Adrenal gland (tissue), 5 donors: ENCODE measurements at regions not wholly inside any gene's neighbourhood (a gene's known extent, or its start where the extent isn't known, plus 50 kb on each side); places are given as distances from the start of the nearest gene placed in this dataset.

ENCODE experiments used
- POLR2A ChIP-seq, 2 donors: fragments of 450-650 bp; IDR thresholded peaks; one replicate each; pipeline ENCODE4 v1.6.1; 2017; ENCODE audit warnings: antibody characterized with exemption in 2 of 2, mild to moderate bottlenecking in 2 of 2, moderate library complexity in 1 of 2
- TF ChIP-seq, protein P1 (sequence below), 6 experiments: fragments of 450-650 bp in 4 of 6; fragments of 200-600 bp in 2 of 6; sonication (generic) in 1 of 6; IDR thresholded peaks; 1 replicate in 5 of 6; 2 replicates in 1 of 6; pipeline versions ENCODE4 v1.5.1 to v1.8.0; 2016 to 2021; ENCODE audit warnings: antibody characterized with exemption in 6 of 6, mild to moderate bottlenecking in 2 of 6, moderate library complexity in 1 of 6
- donor health status: DM: no; HTN: no; CAD: no.

DNA sequence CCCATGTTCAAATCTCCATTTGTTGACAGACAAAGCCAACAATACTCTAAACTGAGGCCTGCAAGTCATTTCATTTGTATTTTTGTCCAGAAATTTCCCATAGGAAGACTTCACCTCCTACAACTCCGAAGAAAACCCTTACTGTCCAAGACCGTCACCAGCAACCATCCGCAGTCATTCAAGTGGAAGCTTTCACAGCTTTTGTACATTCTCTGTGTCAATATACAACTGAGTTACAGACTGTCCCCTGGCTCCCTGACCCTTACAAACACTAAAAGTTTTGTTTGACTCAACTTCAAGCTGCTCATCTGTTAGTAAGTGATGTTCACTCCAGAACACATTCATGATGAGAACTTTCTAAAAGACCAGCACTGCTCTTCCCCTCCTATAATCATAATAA is 210.1 kb downstream of the DEPDC1B start:
- TF ChIP-seq, protein P1, sequence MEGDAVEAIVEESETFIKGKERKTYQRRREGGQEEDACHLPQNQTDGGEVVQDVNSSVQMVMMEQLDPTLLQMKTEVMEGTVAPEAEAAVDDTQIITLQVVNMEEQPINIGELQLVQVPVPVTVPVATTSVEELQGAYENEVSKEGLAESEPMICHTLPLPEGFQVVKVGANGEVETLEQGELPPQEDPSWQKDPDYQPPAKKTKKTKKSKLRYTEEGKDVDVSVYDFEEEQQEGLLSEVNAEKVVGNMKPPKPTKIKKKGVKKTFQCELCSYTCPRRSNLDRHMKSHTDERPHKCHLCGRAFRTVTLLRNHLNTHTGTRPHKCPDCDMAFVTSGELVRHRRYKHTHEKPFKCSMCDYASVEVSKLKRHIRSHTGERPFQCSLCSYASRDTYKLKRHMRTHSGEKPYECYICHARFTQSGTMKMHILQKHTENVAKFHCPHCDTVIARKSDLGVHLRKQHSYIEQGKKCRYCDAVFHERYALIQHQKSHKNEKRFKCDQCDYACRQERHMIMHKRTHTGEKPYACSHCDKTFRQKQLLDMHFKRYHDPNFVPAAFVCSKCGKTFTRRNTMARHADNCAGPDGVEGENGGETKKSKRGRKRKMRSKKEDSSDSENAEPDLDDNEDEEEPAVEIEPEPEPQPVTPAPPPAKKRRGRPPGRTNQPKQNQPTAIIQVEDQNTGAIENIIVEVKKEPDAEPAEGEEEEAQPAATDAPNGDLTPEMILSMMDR (IDR thresholded peaks at IDR 0.05), result no peak
- no peak for TF ChIP-seq POLR2A (IDR thresholded peaks at IDR 0.05)
